H9 (cell line): ENCODE measurements at regions not wholly inside any gene's neighbourhood (a gene's known extent, or its start where the extent isn't known, plus 50 kb on each side); places are given as distances from the start of the nearest gene placed in this dataset.
"Not testable (repeated sequence)": the region's sequence is repeated elsewhere in the genome, so short reads cannot be mapped to it uniquely, and the experiment has no call there.

Experiments
- DNase-seq: peaks from one replicate; pipeline ENCODE4 v3.0.0-alpha.2; 2017
- H2AFZ ChIP-seq: one replicate; pipeline ENCODE4 v1.6.1; 2013; ENCODE audit warnings: mild to moderate bottlenecking, low read length, control low read depth, moderate library complexity
- H2AK5ac ChIP-seq: 2 replicates; pipeline ENCODE4 v1.6.1; 2013; ENCODE audit warnings: low read length, control low read depth, mixed read lengths; ENCODE audit not compliant: insufficient read length
- H2BK120ac ChIP-seq: one replicate; pipeline ENCODE4 v1.6.1; 2013; ENCODE audit warnings: low read depth, mild to moderate bottlenecking, low read length, control low read depth, inconsistent platforms; ENCODE audit not compliant: poor library complexity, severe bottlenecking
- H2BK12ac ChIP-seq: 2 replicates; pipeline ENCODE4 v1.6.1; 2013; ENCODE audit warnings: low read length, control low read depth, mixed read lengths, low read depth; ENCODE audit not compliant: insufficient read length
- H2BK15ac ChIP-seq: 2 replicates; pipeline ENCODE4 v1.6.1; 2013; ENCODE audit warnings: low read depth, low read length, control low read depth
- H2BK20ac ChIP-seq: one replicate; pipeline ENCODE4 v1.6.1; 2013; ENCODE audit warnings: low read depth, mild to moderate bottlenecking, low read length, control low read depth, inconsistent platforms; ENCODE audit not compliant: poor library complexity, severe bottlenecking
- H2BK5ac ChIP-seq: 2 replicates; pipeline ENCODE4 v1.6.1; 2013; ENCODE audit warnings: low read length, control low read depth, mixed read lengths; ENCODE audit not compliant: insufficient read length
- H3K14ac ChIP-seq: 2 replicates; pipeline ENCODE4 v1.6.1; 2013; ENCODE audit warnings: low read length, control low read depth; ENCODE audit not compliant: insufficient read depth
- H3K18ac ChIP-seq: 2 replicates; pipeline ENCODE4 v1.6.1; 2013; ENCODE audit warnings: low read depth, mild to moderate bottlenecking, mixed read lengths, low read length, control low read depth; ENCODE audit not compliant: insufficient read length
- H3K23ac ChIP-seq: 2 replicates; pipeline ENCODE4 v1.6.1; 2013; ENCODE audit warnings: low read length, control low read depth, mixed read lengths, low read depth; ENCODE audit not compliant: insufficient read length
- H3K23me2 ChIP-seq: 2 replicates; pipeline ENCODE4 v1.6.1; 2013; ENCODE audit warnings: low read depth, mild to moderate bottlenecking, mixed read lengths, low read length, control low read depth; ENCODE audit not compliant: insufficient read length, poor library complexity, severe bottlenecking
- H3K27ac ChIP-seq: 2 replicates; pipeline ENCODE4 v1.5.1; 2013; ENCODE audit warnings: low read length, control low read depth, mixed read lengths, low read depth; ENCODE audit not compliant: insufficient read length
- H3K27me3 ChIP-seq: 2 replicates; pipeline ENCODE4 v1.6.1; 2013; ENCODE audit warnings: low read length, control low read depth, inconsistent platforms; ENCODE audit not compliant: insufficient read depth
- H3K4ac ChIP-seq: 2 replicates; pipeline ENCODE4 v1.6.1; 2013; ENCODE audit warnings: low read depth, mild to moderate bottlenecking, control low read depth, inconsistent platforms, low read length, moderate library complexity
- H3K4me1 ChIP-seq: 2 replicates; pipeline ENCODE4 v1.6.1; 2013; ENCODE audit warnings: low read length, control low read depth, inconsistent platforms; ENCODE audit not compliant: insufficient read depth
- H3K4me2 ChIP-seq: 2 replicates; pipeline ENCODE4 v1.6.1; 2013; ENCODE audit warnings: low read length, control low read depth, mixed read lengths; ENCODE audit not compliant: insufficient read length, insufficient read depth
- H3K56ac ChIP-seq: 2 replicates; pipeline ENCODE4 v1.6.1; 2013; ENCODE audit warnings: low read depth, mild to moderate bottlenecking, mixed read lengths, low read length, control low read depth; ENCODE audit not compliant: insufficient read length
- H3K79me1 ChIP-seq: 2 replicates; pipeline ENCODE4 v1.6.1; 2013; ENCODE audit warnings: low read depth, mild to moderate bottlenecking, moderate library complexity, low read length, control low read depth, inconsistent platforms; ENCODE audit not compliant: insufficient read depth, poor library complexity, severe bottlenecking
- H3K79me2 ChIP-seq: 2 replicates; pipeline ENCODE4 v1.6.1; 2013; ENCODE audit warnings: low read length, control low read depth, inconsistent platforms; ENCODE audit not compliant: insufficient read depth
- H3K9ac ChIP-seq: 2 replicates; pipeline ENCODE4 v1.6.1; 2013; ENCODE audit warnings: low read length, control low read depth, mixed read lengths; ENCODE audit not compliant: insufficient read length; ENCODE audit errors: extremely low read depth
- H3K9me3 ChIP-seq: one replicate; pipeline ENCODE4 v1.6.1; 2013; ENCODE audit warnings: low read depth, low read length, inconsistent platforms; ENCODE audit not compliant: control insufficient read depth
- H3T11ph ChIP-seq: one replicate; pipeline ENCODE4 v1.6.1; 2013; ENCODE audit warnings: mild to moderate bottlenecking, low read length, control low read depth, inconsistent platforms
- H4K20me1 ChIP-seq: one replicate; pipeline ENCODE4 v1.6.1; 2013; ENCODE audit not compliant: control insufficient read depth, insufficient read length, insufficient read depth
- H4K5ac ChIP-seq: 2 replicates; pipeline ENCODE4 v1.6.1; 2013; ENCODE audit warnings: low read depth, mild to moderate bottlenecking, mixed read lengths, low read length, control low read depth; ENCODE audit not compliant: insufficient read length
- H4K8ac ChIP-seq: replicated peaks from 2 replicates; pipeline ENCODE4 v1.6.1; 2013; ENCODE audit warnings: low read length, control low read depth, mixed read lengths, low read depth; ENCODE audit not compliant: insufficient read length
- H4K91ac ChIP-seq: 2 replicates; pipeline ENCODE4 v1.6.1; 2013; ENCODE audit warnings: low read depth, mild to moderate bottlenecking, moderate library complexity, mixed read lengths, low read length, control low read depth; ENCODE audit not compliant: insufficient read length
- H3K27ac Mint-ChIP-seq, 3 experiments: 2 replicates in 2 of 3; 3 replicates in 1 of 3; pipeline ENCODE4 v1.8.0; 2020 to 2021; ENCODE audit warnings: mixed read lengths in 3 of 3, mild to moderate bottlenecking in 1 of 3, moderate library complexity in 1 of 3
- H3K27me3 Mint-ChIP-seq: 2 replicates; pipeline ENCODE4 v1.8.0; 2021; ENCODE audit warnings: low read depth, mild to moderate bottlenecking, moderate library complexity, mixed read lengths
- H3K36me3 Mint-ChIP-seq, 3 experiments: 2 replicates in 2 of 3; 3 replicates in 1 of 3; pipeline ENCODE4 v1.8.0; 2020 to 2021; ENCODE audit warnings: low read depth in 3 of 3, mixed read lengths in 3 of 3; ENCODE audit not compliant: insufficient read depth in 1 of 3
- H3K4me1 Mint-ChIP-seq, 2 experiments: 2 replicates each; pipeline ENCODE4 v1.8.0; 2020; ENCODE audit warnings: mixed read lengths in 2 of 2
- H3K4me3 Mint-ChIP-seq, 2 experiments: 2 replicates in 1 of 2; 3 replicates in 1 of 2; pipeline ENCODE4 v1.8.0; 2020 to 2021; ENCODE audit warnings: mild to moderate bottlenecking in 2 of 2, mixed read lengths in 2 of 2, moderate library complexity in 1 of 2
- H3K9me3 Mint-ChIP-seq, 2 experiments: 2 replicates in 1 of 2; 3 replicates in 1 of 2; pipeline ENCODE4 v1.8.0; 2020; ENCODE audit warnings: mild to moderate bottlenecking in 2 of 2, mixed read lengths in 2 of 2, moderate library complexity in 1 of 2
- CTCF ChIP-seq: fragments of 200-600 bp; sonication (generic); conservative IDR thresholded peaks from 3 replicates; pipeline ENCODE4 v1.8.0; 2021; ENCODE audit warnings: antibody characterized with exemption, mild to moderate bottlenecking
- WGBS: extraction: QIAGEN DNeasy Blood & Tissue Kit; methylation state at CpG from one replicate; pipeline ENCODE4 v1.1.7; 2013; ENCODE audit warnings: missing lambda C conversion rate, low lambda C conversion rate, mixed read lengths; ENCODE audit not compliant: insufficient read length; ENCODE audit errors: extremely low coverage; 5-methylcytosine and 5-hydroxymethylcytosine counted together

- no peaks in the 10 kb centered on the region for H4K20me1 ChIP-seq
- H4K5ac ChIP-seq: no peak overlapping the region
- H4K91ac ChIP-seq: no peak overlapping the region
- no CpG with 5 or more reads among the region's 2 CpGs for WGBS
- Mint-ChIP-seq H3K4me1 (peaks cover 23 to 35% of the 10 kb centered on the region in 2 experiments), H3K36me3 (peaks cover 0 to 1% (median 0%) of the 10 kb centered on the region in 3 experiments; a peak in 3 of 7 replicates), H3K27ac (no peak overlapping the region; a peak in 1 of 7 replicates), H3K9me3 (peaks cover 7 to 11% of the 10 kb centered on the region in 2 experiments), H3K4me3 (no peak overlapping the region), H3K27me3 (peaks cover 53% of the 10 kb centered on the region)
- H3K27ac ChIP-seq: no peak overlapping the region
- no peak overlapping the region for H2AK5ac ChIP-seq
- no peak overlapping the region for H4K8ac ChIP-seq
- H3K4me1 ChIP-seq: no peaks in the 10 kb centered on the region
- H3K4ac ChIP-seq: no peak overlapping the region
- no peaks in the 10 kb centered on the region for H3K79me2 ChIP-seq
- no peak overlapping the region for H2BK120ac ChIP-seq
- H2AFZ ChIP-seq: no peak overlapping the region
- H3K9ac ChIP-seq: no peak overlapping the region
- H3K18ac ChIP-seq: no peak overlapping the region
- no peak overlapping the region for H2BK5ac ChIP-seq
- H3K9me3 ChIP-seq: no peaks in the 10 kb centered on the region
- H3K79me1 ChIP-seq: no peaks in the 10 kb centered on the region
- H3K23ac ChIP-seq: no peak overlapping the region
- H3K4me2 ChIP-seq: no peak overlapping the region
- H3K56ac ChIP-seq: no peak overlapping the region
- DNase-seq: peak; percentile 48
- no peaks in the 10 kb centered on the region for H3K27me3 ChIP-seq
- no peak overlapping the region for H2BK15ac ChIP-seq
- peak; percentile 70 for TF ChIP-seq CTCF
- H2BK12ac ChIP-seq: no peak overlapping the region
- no peak overlapping the region for H3K14ac ChIP-seq
- H2BK20ac ChIP-seq: no peak overlapping the region
- no peak overlapping the region for H3T11ph ChIP-seq
- H3K23me2 ChIP-seq: no peaks in the 10 kb centered on the region
Observed at GRCh38 chr3:908839-909238, 184.0 kb upstream of the CNTN6 start.

GRCh38 chr3:912717-913116 lies 180.1 kb upstream of the CNTN6 start:
- H3K27me3 ChIP-seq, DNase-seq, H3K14ac ChIP-seq, H2BK15ac ChIP-seq, H3K18ac ChIP-seq, H3K79me2 ChIP-seq, H3K23me2 ChIP-seq, H4K8ac ChIP-seq, H2AFZ ChIP-seq, H3K9me3 ChIP-seq, H3K79me1 ChIP-seq, H4K91ac ChIP-seq, H3K4me3 Mint-ChIP-seq, H2BK12ac ChIP-seq, H4K20me1 ChIP-seq, H3K4me2 ChIP-seq, H4K5ac ChIP-seq, H2BK5ac ChIP-seq, H2AK5ac ChIP-seq, H3K4me1 ChIP-seq, H3K36me3 Mint-ChIP-seq, H3K27ac ChIP-seq, H3K4ac ChIP-seq, H2BK20ac ChIP-seq, H3K9me3 Mint-ChIP-seq, H3K56ac ChIP-seq, H2BK120ac ChIP-seq, H3K23ac ChIP-seq, H3T11ph ChIP-seq, H3K9ac ChIP-seq: not testable (repeated sequence)
- Mint-ChIP-seq H3K27ac (peak overlapping the region in 1 of 3 experiments; percentile 22; a peak in 1 of 7 replicates), H3K4me1 (peaks cover 12 to 19% of the 10 kb centered on the region in 2 experiments; a peak in 3 of 4 replicates), H3K27me3 (peaks cover 19% of the 10 kb centered on the region)
- WGBS: no CpG with 5 or more reads among the region's 4 CpGs
